Glomerular endothelial cell (primary cell): ENCODE measurements at regions not wholly inside any gene's neighbourhood (a gene's known extent, or its start where the extent isn't known, plus 50 kb on each side); places are given as distances from the start of the nearest gene placed in this dataset.

ENCODE experiments used
- DNase-seq: peaks from one replicate; pipeline ENCODE4 v3.0.0-alpha.2; 2011; ENCODE audit warnings: low read depth, low spot score; ENCODE audit errors: extremely low read depth

- DNase-seq: no peak
Measured at GRCh38 chr10:94085766-94086437, 92.2 kb downstream of the PLCE1 start.

- DNase-seq: no peak
Measured at GRCh38 chr10:94088926-94089381, 95.2 kb downstream of the PLCE1 start.

GRCh38 chr10:94091649-94092048, 97.9 kb downstream of the PLCE1 start:
- no peak for DNase-seq

- no peak for DNase-seq
Measured at GRCh38 chr10:94092848-94093247, 99.1 kb downstream of the PLCE1 start.

- DNase-seq: no peak
Measured at GRCh38 chr10:94093286-94093905, 99.7 kb downstream of the PLCE1 start.

GRCh38 chr10:94094540-94094939, 100.8 kb downstream of the PLCE1 start:
- DNase-seq: no peak

- DNase-seq: no peak
Measured at GRCh38 chr10:94097656-94098055, 103.9 kb downstream of the PLCE1 start.

GRCh38 chr10:94098896-94099295, 105.2 kb downstream of the PLCE1 start:
- DNase-seq: no peak

GRCh38 chr10:94101894-94102293, 108.2 kb downstream of the PLCE1 start:
- no peak for DNase-seq

- no peak for DNase-seq
Measured at GRCh38 chr10:94102436-94102835, 108.7 kb downstream of the PLCE1 start.

GRCh38 chr10:94103192-94103591, 109.5 kb downstream of the PLCE1 start:
- no peak for DNase-seq

GRCh38 chr10:94103801-94104221, 110.1 kb downstream of the PLCE1 start:
- no peak for DNase-seq

GRCh38 chr10:94104316-94105000, 110.7 kb downstream of the PLCE1 start:
- DNase-seq: no peak

GRCh38 chr10:94105226-94105625, 111.5 kb downstream of the PLCE1 start:
- no peak for DNase-seq

GRCh38 chr10:94107191-94107590, 113.5 kb downstream of the PLCE1 start:
- no peak for DNase-seq

- DNase-seq: no peak
Measured at GRCh38 chr10:94108200-94108599, 114.5 kb downstream of the PLCE1 start.

GRCh38 chr10:94111367-94111766, 117.6 kb downstream of the PLCE1 start:
- no peak for DNase-seq

GRCh38 chr10:94112321-94112720, 118.6 kb downstream of the PLCE1 start:
- DNase-seq: no peak

- no peak for DNase-seq
Measured at GRCh38 chr10:94115725-94116124, 122.0 kb downstream of the PLCE1 start.

- DNase-seq: no peak
Measured at GRCh38 chr10:94116848-94117247, 123.1 kb downstream of the PLCE1 start.

- no peak for DNase-seq
Measured at GRCh38 chr10:94122211-94122610, 128.5 kb downstream of the PLCE1 start.
